Panc1 (cell line): ENCODE measurements at regions not wholly inside any gene's neighbourhood (a gene's known extent, or its start where the extent isn't known, plus 50 kb on each side); places are given as distances from the start of the nearest gene placed in this dataset.

Experiments
- ATAC-seq: fragments of 200-7000 bp; cut with Tn5 transposase; 2 replicates; pipeline ENCODE4 v1.9.1; 2020; ENCODE audit warnings: mild to moderate bottlenecking, moderate library complexity
- BruUV-seq: library from RNA; stranded (reverse); fragments of 400-500 nt; replicated peaks from 2 replicates; lab custom pipeline; 2021; lab: Mats Ljungman, UMichigan
- CTCF ChIA-PET: fragments of 300-600 bp; sonication (Branson Sonifier 250); formaldehyde crosslinking; loops from one replicate; lab custom pipeline; 2022; ENCODE audit warnings: antibody characterized with exemption; lab: Charles Lee
- POLR2A ChIA-PET: fragments of 300-600 bp; sonication (Branson Sonifier 250); formaldehyde crosslinking; loops from one replicate; lab custom pipeline; 2022; ENCODE audit warnings: antibody characterized with exemption; lab: Charles Lee
- DNase-seq: peaks from one replicate; pipeline ENCODE4 v3.0.0-alpha.2; 2010; ENCODE audit warnings: low read depth, low spot score
- H3K27ac ChIP-seq: 2 replicates; pipeline ENCODE4 v1.5.1; 2011; ENCODE audit warnings: mild to moderate bottlenecking, low read length, inconsistent platforms
- H3K27me3 ChIP-seq: fragments of 200-500 bp; sonication (Bioruptor generic); 2 replicates; pipeline ENCODE4 v1.6.0; 2014; ENCODE audit warnings: low read length, inconsistent platforms; ENCODE audit not compliant: control insufficient read depth, insufficient read depth
- H3K36me3 ChIP-seq: fragments of 200-500 bp; sonication (Bioruptor generic); 2 replicates; pipeline ENCODE4 v1.5.1; 2014; ENCODE audit warnings: inconsistent platforms, mild to moderate bottlenecking, low read length, moderate library complexity; ENCODE audit not compliant: control insufficient read depth, insufficient read depth
- H3K4me1 ChIP-seq: 2 replicates; pipeline ENCODE4 v1.5.1; 2011; ENCODE audit warnings: inconsistent platforms, mild to moderate bottlenecking, low read length, moderate library complexity; ENCODE audit not compliant: control insufficient read depth, insufficient read depth
- H3K4me3 ChIP-seq, 2 experiments: 2 replicates each; pipeline ENCODE4 v1.5.1; 2011 to 2012; ENCODE audit warnings: low read depth in 2 of 2, low read length in 2 of 2, mild to moderate bottlenecking in 2 of 2, inconsistent platforms in 1 of 2, moderate library complexity in 1 of 2
- H3K9me3 ChIP-seq: fragments of 200-500 bp; sonication (Bioruptor generic); 2 replicates; pipeline ENCODE4 v1.5.1; 2014; ENCODE audit warnings: low read depth, mild to moderate bottlenecking, inconsistent platforms, low read length, moderate library complexity; ENCODE audit not compliant: control insufficient read depth, insufficient read depth
- CTCF ChIP-seq: fragments of 450-650 bp; IDR thresholded peaks from 2 replicates; pipeline ENCODE4 v1.5.1; 2017; ENCODE audit warnings: mild to moderate bottlenecking
- POLR2AphosphoS5 ChIP-seq: IDR thresholded peaks from 2 replicates; pipeline ENCODE4 v1.6.1; 2012; ENCODE audit warnings: mild to moderate bottlenecking, low read depth, low read length, moderate library complexity
- SIN3A ChIP-seq: IDR thresholded peaks from 2 replicates; pipeline ENCODE4 v1.6.1; 2012; ENCODE audit warnings: low read depth, mild to moderate bottlenecking, low read length, moderate library complexity, borderline replicate concordance; ENCODE audit not compliant: insufficient read depth
- TCF7L2 ChIP-seq: IDR thresholded peaks from 2 replicates; pipeline ENCODE4 v1.6.1; 2011; ENCODE audit warnings: mild to moderate bottlenecking, low read depth, low read length, inconsistent platforms
- in situ Hi-C: cut with HindIII; loops from 2 replicates; pipeline ENCODE4 v1.10.0; 2016; ENCODE audit warnings: low sequenced_read_pairs, low pct_unique_long_range_greater_than_20kb
- intact Hi-C: fragments of 100-400 bp; cut with micrococcal nuclease; formaldehyde crosslinking; loops from one replicate; pipeline ENCODE4 v1.10.0; 2022; ENCODE audit not compliant: unreplicated experiment
- TF ChIP-seq, protein P1 (sequence below), 2 experiments: IDR thresholded peaks; 2 replicates each; pipeline ENCODE4 v1.6.1; 2011 to 2012; ENCODE audit warnings: low read depth in 2 of 2, control low read depth in 1 of 2, low read length in 1 of 2, mild to moderate bottlenecking in 1 of 2, moderate library complexity in 1 of 2; ENCODE audit not compliant: insufficient read depth in 1 of 2

GRCh38 chr10:131630772-131631258, 270.0 kb upstream of the PPP2R2D start:
- in situ Hi-C loops (no loop called here), intact Hi-C loops (no loop called here)
- no peak for TF ChIP-seq CTCF
- no peak for TF ChIP-seq POLR2AphosphoS5
- Histone ChIP-seq H3K27ac (no peak overlapping the region), H3K4me3 (no peak overlapping the region), H3K27me3 (no peaks in the 10 kb centered on the region), H3K4me1 (no peaks in the 10 kb centered on the region; the same call in 1 of the 2 replicates), H3K36me3 (no peaks in the 10 kb centered on the region), H3K9me3 (peaks cover 14% of the 10 kb centered on the region; the same call in 1 of the 2 replicates)
- no peak for DNase-seq
- ChIA-PET CTCF (no interaction called here), POLR2A (no interaction called here)
- BruUV-seq: no TSS peak
- no peak for ATAC-seq

- Histone ChIP-seq H3K36me3 (no peaks in the 10 kb centered on the region), H3K27ac (no peak overlapping the region), H3K4me1 (no peaks in the 10 kb centered on the region; the same call in 1 of the 2 replicates), H3K4me3 (no peak overlapping the region), H3K27me3 (no peaks in the 10 kb centered on the region), H3K9me3 (peaks cover 14% of the 10 kb centered on the region; the same call in 1 of the 2 replicates)
- DNase-seq (no peak), ATAC-seq (no peak)
- intact Hi-C loops: no loop called here
- BruUV-seq: no TSS peak
- no peak for TF ChIP-seq CTCF
- TF ChIP-seq TCF7L2: no peak
- TF ChIP-seq, protein P1, sequence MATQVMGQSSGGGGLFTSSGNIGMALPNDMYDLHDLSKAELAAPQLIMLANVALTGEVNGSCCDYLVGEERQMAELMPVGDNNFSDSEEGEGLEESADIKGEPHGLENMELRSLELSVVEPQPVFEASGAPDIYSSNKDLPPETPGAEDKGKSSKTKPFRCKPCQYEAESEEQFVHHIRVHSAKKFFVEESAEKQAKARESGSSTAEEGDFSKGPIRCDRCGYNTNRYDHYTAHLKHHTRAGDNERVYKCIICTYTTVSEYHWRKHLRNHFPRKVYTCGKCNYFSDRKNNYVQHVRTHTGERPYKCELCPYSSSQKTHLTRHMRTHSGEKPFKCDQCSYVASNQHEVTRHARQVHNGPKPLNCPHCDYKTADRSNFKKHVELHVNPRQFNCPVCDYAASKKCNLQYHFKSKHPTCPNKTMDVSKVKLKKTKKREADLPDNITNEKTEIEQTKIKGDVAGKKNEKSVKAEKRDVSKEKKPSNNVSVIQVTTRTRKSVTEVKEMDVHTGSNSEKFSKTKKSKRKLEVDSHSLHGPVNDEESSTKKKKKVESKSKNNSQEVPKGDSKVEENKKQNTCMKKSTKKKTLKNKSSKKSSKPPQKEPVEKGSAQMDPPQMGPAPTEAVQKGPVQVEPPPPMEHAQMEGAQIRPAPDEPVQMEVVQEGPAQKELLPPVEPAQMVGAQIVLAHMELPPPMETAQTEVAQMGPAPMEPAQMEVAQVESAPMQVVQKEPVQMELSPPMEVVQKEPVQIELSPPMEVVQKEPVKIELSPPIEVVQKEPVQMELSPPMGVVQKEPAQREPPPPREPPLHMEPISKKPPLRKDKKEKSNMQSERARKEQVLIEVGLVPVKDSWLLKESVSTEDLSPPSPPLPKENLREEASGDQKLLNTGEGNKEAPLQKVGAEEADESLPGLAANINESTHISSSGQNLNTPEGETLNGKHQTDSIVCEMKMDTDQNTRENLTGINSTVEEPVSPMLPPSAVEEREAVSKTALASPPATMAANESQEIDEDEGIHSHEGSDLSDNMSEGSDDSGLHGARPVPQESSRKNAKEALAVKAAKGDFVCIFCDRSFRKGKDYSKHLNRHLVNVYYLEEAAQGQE (IDR thresholded peaks at IDR 0.05; ENCODE audit: insufficient read depth in 1 of 2, low read depth in 2 of 2, low read length in 1 of 2): no peak
- no peak for TF ChIP-seq SIN3A
- in situ Hi-C loops: no loop called here
- POLR2A ChIA-PET: no interaction called here
- CTCF ChIA-PET: no interaction called here
Measured at GRCh38 chr10:131631619-131632018, 269.2 kb upstream of the PPP2R2D start.
